Activated CD4-positive, alpha-beta T cell treated with anti-CD3 and anti-CD28 coated beads, Interleukin-2, amount 50 U/mL, for 24 hours (primary cell): ENCODE measurements at regions not wholly inside any gene's neighbourhood (a gene's known extent, or its start where the extent isn't known, plus 50 kb on each side); places are given as distances from the start of the nearest gene placed in this dataset.
"Not testable (repeated sequence)": the region's sequence is repeated elsewhere in the genome, so short reads cannot be mapped to it uniquely, and the experiment has no call there.

Experiments
- DNase-seq, 2 donors: peaks; one replicate each; pipeline ENCODE4 v3.0.0-alpha.2; 2020; ENCODE audit warnings: low read depth in 1 of 2, low spot score in 1 of 2

DNA sequence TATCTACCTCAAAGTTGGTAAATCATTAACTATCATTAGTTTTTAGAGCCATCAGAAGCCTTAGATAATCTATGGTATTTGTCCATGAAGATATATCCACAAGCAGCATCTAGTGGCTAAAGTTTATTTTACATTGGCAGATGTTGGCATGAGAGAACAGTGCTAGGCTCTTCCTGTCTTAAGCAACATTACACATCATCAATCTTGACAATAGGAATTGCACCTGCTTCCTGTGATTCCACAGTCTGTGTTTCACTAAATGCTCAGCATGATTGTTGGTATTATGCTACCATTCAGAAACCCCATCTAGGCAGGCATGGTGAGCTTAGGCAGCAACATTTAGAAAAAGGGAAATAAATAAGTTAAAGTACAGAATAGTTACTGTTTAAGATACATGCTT is 246.6 kb downstream of the SLCO4C1 start:
- no peak for DNase-seq

- DNase-seq = no peak
These were observed 247.1 kb downstream of the SLCO4C1 start for GRCh38 chr5:102048940-102049339.

DNA sequence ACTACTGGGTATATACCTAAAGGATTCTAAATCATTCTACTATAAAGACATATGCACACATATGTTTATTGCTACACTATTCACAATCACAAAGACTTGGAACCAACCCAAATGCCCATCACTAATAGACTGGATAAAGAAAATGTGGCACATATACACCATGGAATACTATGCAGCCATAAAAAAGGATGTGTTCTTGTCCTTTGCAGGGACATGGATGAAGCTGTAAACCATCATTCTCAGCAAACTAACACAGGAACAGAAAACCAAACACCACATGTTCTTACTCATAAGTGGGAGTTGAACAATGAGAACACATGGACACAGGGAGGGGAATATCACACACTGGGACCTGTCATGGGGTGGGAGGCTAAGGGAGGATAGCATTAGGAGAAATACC is 249.0 kb downstream of the SLCO4C1 start:
- not testable (repeated sequence) for DNase-seq

DNA sequence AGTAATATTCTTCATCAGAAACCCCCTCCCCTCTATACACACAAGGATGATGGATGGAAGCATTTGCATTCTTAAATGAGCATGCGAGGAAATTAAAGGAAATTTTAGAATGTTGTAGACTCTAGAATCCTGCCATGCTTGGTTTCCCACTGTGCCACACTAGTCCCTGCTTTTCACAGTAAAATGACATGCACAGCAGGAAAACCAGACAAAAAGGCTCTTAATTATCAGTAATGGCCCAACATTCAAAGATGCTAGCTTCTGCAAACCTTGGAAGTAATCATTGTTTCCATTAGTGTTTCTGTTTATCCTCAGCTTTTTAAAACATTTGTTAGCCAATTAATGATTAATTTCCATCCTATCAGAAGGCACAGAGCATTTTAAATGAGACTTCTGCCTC is 255.8 kb downstream of the SLCO4C1 start:
- DNase-seq = no peak

- DNase-seq = no peak
These were observed 259.2 kb downstream of the SLCO4C1 start for GRCh38 chr5:102036927-102037326.

DNA sequence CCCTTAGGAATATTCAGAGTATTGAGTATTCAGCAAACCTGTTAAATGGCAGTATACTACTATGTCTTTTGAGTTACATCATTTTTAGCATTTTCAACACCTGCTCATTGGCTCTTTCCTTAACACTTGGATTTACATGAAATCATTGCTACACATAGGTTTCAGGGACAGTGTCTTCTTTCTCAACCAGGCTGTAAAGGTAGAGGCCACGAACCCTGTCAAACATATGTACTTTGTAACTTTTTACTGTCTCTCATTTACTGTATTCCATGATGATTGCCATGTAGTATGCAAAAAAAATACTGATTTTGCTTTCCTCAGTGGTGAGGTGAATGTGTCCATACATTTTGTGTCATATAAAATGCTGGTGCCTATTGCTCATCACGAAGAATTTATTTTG is 264.4 kb downstream of the SLCO4C1 start:
- DNase-seq = no peak

DNA sequence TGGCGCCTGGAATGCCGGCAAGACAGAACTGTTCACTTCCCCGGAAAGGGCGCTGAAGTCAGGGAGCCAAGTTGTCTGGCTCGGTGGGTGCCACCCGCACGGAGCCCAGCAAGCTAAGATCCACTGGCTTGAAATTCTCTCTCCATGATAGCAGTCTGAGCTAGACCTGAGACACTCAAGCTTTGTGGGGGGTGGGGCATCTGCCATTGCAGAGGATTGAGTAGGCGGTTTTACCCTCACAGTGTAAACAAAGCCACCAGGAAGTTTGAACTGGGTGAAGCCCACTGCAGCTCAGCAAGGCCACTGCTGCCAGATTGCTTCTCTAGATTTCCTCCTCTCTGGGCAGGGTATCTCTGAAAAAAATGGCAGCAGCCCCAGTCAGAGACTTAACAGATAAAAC is 277.4 kb downstream of the SLCO4C1 start:
- DNase-seq = no peak

GRCh38 chr5:102018279-102018678 is 277.8 kb downstream of the SLCO4C1 start:
- no peak for DNase-seq

- no peak for DNase-seq
These were observed 281.7 kb downstream of the SLCO4C1 start for GRCh38 chr5:102014371-102014770.

DNA sequence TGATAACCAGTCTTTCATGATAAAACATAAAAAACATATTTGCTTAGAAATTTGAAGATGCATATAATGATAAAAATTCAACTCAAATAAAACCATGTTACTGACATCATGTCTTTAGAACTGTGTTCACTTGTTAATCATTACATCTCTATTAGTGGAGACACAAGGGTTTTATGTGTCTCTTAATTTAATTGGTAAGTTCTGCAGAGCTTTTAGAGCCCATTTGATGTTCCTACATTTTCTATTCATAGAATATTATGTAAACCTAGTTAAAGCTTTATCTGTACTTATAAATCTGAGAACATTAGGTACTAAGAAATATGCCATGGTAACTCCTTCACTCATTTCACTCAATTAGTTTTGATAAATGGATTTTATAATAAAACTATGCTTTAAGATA is 285.4 kb downstream of the SLCO4C1 start:
- DNase-seq = no peak

DNA sequence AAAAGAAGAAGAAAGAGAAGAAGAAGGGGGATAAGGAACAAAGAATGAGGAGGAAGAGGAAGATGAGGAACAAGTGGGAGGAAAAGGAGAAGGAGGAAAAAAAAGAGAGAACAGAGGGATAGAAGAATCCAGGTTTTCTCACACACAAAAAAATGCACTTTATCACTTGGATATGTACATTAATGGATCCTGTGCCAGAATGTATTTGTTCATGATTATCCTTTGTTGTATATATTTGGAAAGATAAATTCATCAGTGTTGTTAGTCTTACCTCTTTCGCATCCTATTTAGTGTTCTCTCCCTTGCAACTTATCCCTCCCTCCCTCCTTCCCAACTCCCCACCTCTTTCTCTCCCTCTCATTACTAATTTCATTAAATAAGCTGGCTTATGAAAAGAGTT is 298.8 kb downstream of the SLCO4C1 start:
- no peak for DNase-seq

- no peak for DNase-seq
These were observed 300.5 kb downstream of the SLCO4C1 start for GRCh38 chr5:101995585-101995984.

DNA sequence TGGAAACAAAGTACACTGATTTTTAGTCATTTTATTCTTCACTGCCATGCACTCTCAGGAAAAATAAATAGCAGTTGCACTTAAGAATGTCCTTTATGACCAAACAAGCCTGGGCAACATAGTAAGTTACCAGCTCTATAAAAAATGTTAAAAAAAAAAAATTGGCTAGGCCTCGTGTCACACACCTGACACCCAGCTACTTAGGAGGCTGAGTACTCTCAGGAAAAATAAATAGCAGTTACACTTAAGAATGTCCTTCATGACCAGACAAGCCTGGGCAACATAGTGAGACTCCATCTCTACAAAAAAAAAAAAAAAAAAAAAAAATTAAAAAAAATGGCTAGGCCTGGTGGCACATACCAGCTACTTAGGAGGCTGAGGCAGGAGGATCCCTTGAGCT is 304.6 kb downstream of the SLCO4C1 start:
- DNase-seq = no peak

- DNase-seq = no peak
These were observed 306.4 kb downstream of the SLCO4C1 start for GRCh38 chr5:101989659-101990058.

DNA sequence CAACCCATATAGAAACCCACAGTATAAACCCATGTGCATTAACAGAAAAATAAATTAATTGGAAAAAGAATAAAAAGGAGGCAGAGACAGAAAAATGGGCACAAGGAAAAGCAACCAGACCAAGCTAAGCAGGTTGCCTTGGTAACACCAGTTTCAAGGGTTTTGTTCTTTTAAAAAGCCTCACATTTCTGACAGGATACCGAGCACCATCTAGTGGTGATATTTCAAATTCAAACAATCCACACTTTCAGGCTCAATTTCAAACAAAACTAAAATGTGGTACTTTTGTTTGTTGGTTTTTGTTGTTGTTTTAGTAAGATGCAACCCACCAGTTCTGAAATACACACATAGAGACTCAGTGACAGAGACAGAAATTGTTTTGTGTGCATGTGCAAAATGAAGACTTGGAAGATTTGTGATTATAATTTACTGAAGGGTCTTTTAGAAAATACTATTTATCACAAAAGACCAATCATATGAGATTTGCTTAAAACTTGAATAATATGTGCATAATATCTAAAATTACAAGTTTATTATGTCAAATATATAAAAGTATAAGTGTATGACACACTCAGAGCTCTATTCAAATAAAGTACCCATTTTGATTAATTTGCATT is 318.2 kb downstream of the SLCO4C1 start:
- no peak for DNase-seq

GRCh38 chr5:101976933-101977332 is 319.2 kb downstream of the SLCO4C1 start:
- DNase-seq = no peak

- DNase-seq = no peak
These were observed 326.3 kb downstream of the SLCO4C1 start for GRCh38 chr5:101969742-101970141.

- no peak for DNase-seq
These were observed 329.6 kb downstream of the SLCO4C1 start for GRCh38 chr5:101966476-101966875.

DNA sequence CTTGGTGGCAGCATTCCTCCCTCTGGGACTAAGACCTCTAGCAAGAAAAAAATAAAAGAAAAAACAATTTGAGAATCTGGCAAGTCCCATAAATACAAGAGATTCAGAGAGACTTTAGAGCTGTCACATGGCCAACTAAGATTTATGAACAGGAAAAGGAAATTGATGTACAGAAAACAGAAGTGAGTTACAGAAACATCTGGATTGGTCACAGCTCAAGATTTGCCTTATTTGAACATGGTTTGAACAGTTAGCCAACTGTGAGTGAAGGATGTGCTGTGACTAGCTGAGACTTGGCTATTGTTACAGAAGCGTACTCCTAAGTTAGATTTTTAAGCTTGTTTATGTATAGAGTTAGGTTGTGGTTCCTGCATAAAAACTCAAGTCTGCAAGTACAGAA is 340.2 kb downstream of the SLCO4C1 start:
- no peak for DNase-seq

- DNase-seq = no peak
These were observed 346.1 kb downstream of the SLCO4C1 start for GRCh38 chr5:101950019-101950418.

DNA sequence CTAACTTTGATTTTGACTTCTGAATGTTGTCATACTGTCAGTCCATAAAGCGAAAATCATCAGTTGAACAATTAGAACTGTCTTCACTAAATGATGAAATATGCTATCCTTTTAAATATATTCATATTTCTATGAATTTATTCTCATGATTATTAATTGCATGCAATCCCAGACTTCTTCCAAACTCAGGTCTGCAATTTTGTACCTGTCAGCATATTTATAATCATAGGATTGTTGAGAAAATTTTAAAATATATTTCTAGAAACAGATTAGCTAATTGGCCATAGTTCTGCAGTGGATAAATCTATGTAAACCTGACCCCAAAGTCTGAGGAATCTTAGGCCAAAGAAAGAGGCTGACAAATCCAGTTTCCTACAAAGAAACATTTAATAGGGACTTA is 347.5 kb downstream of the SLCO4C1 start:
- DNase-seq = no peak

- DNase-seq = no peak
These were observed 352.3 kb downstream of the SLCO4C1 start for GRCh38 chr5:101943784-101944183.

DNA sequence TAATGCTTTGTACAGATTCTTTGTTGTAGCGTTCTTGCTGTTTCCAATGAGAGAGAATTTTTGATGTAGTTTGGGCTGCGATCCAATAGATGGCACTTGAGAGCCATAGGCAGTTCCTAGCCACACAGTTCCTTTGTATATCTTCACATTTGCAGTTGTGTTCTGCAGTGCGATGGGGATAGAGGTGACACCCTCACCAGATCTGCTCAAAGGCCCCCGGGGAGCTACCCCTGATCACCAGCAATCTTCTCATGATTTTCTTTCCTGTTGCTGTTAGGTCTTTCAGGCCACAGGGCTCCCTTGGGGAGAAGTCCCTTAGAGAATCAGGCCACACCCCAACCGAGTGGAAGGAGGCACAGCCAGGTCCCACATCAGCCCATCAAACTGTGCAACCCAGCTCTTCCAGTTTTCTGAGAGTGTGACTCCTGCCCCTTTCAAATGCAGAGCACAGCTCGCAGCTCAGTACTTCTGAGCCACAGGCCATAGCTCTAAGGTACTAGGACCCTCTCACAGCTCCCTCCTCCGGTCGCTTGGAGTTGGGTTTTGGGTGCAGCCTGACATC is 353.7 kb downstream of the SLCO4C1 start:
- DNase-seq = no peak
